DOHH2 (cell line): ENCODE measurements at regions not wholly inside any gene's neighbourhood (a gene's known extent, or its start where the extent isn't known, plus 50 kb on each side); places are given as distances from the start of the nearest gene placed in this dataset.

Experiments
- H3F3A ChIP-seq: fragments of 200-600 bp; sonication (generic), shearing (Covaris generic); 2 replicates; pipeline ENCODE4 v1.6.0; 2016; ENCODE audit warnings: antibody characterized with exemption, mild to moderate bottlenecking; ENCODE audit not compliant: control insufficient read depth, insufficient read depth
- H3K27ac ChIP-seq: fragments of 200-600 bp; sonication (generic); 2 replicates; pipeline ENCODE4 v1.5.1; 2014; ENCODE audit warnings: low read depth, mild to moderate bottlenecking, low read length, moderate library complexity
- H3K27me3 ChIP-seq: fragments of 200-600 bp; sonication (generic); 2 replicates; pipeline ENCODE4 v1.6.1; 2014; ENCODE audit warnings: mild to moderate bottlenecking, low read length, mixed read lengths; ENCODE audit not compliant: control insufficient read depth
- H3K36me3 ChIP-seq: fragments of 200-600 bp; sonication (generic); 2 replicates; pipeline ENCODE4 v1.6.1; 2014; ENCODE audit warnings: mild to moderate bottlenecking, low read length, moderate library complexity, mixed read lengths; ENCODE audit not compliant: control insufficient read depth
- H3K4me1 ChIP-seq: fragments of 200-600 bp; sonication (generic); 2 replicates; pipeline ENCODE4 v1.6.1; 2014; ENCODE audit warnings: mild to moderate bottlenecking, low read length, mixed read lengths; ENCODE audit not compliant: control insufficient read depth
- H3K4me2 ChIP-seq: fragments of 200-600 bp; sonication (generic); 2 replicates; pipeline ENCODE4 v1.6.0; 2014; ENCODE audit warnings: mild to moderate bottlenecking, low read length, moderate library complexity
- H3K4me3 ChIP-seq: fragments of 200-600 bp; sonication (generic); 2 replicates; pipeline ENCODE4 v1.5.1; 2014; ENCODE audit warnings: mild to moderate bottlenecking, low read length, mixed read lengths
- H3K79me2 ChIP-seq: fragments of 200-600 bp; sonication (generic); 2 replicates; pipeline ENCODE4 v1.6.1; 2014; ENCODE audit warnings: mild to moderate bottlenecking, low read length, mixed read lengths; ENCODE audit not compliant: control insufficient read depth
- H3K9me2 ChIP-seq: fragments of 200-600 bp; sonication (generic); replicated peaks from 2 replicates; pipeline ENCODE4 v1.6.1; 2014; ENCODE audit warnings: mild to moderate bottlenecking, low read length, mixed read lengths; ENCODE audit not compliant: control insufficient read depth
- H3K9me3 ChIP-seq: fragments of 200-600 bp; sonication (generic); 2 replicates; pipeline ENCODE4 v1.6.1; 2014; ENCODE audit warnings: antibody characterized with exemption, low read length, mixed read lengths; ENCODE audit not compliant: control insufficient read depth, insufficient read depth
- H4K20me1 ChIP-seq: fragments of 200-600 bp; sonication (generic); 2 replicates; pipeline ENCODE4 v1.6.0; 2014; ENCODE audit warnings: low read depth, mild to moderate bottlenecking, antibody characterized with exemption, low read length, moderate library complexity; ENCODE audit not compliant: control insufficient read depth, insufficient read depth
- EZH2phosphoT487 ChIP-seq: fragments of 200-600 bp; sonication (generic); IDR thresholded peaks from 2 replicates; pipeline ENCODE4 v1.6.1; 2017; ENCODE audit warnings: borderline replicate concordance, mild to moderate bottlenecking, antibody characterized with exemption, low read length, moderate library complexity, mixed read lengths
- TF ChIP-seq, protein P1 (sequence below): fragments of 200-600 bp; sonication (generic); IDR thresholded peaks from one replicate; pipeline ENCODE4 v1.5.1; 2014; ENCODE audit warnings: antibody characterized with exemption, mild to moderate bottlenecking, low read depth, low read length; ENCODE audit not compliant: poor library complexity, severe bottlenecking

DNA sequence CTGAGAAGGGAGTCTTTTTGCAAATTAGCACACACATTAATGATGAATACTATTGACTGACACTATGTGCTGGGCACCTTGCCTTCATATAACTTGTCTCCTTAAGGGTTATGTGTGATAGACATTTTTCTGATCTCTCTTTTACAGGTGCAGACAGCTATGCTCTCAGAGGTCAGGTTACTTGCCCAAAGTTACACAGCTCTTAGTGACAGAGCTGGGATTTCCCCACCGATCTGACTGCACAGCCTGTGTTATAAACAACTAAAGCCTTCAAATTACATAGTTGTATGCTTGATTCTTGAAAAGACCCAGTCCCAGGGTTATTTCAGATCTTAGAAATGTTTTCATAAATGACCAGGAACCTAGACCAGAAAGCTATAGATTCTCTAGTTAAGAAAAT is 462.7 kb downstream of the EBF1 start:
- no peaks in the 10 kb centered on the region for H4K20me1 ChIP-seq
- H3K9me3 ChIP-seq, result no peaks in the 10 kb centered on the region
- peaks cover 19% of the 10 kb centered on the region for H3K4me1 ChIP-seq
- no peaks in the 10 kb centered on the region for H3K79me2 ChIP-seq
- H3K27me3 ChIP-seq, result no peaks in the 10 kb centered on the region
- H3K4me3 ChIP-seq, result no peak overlapping the region
- H3K36me3 ChIP-seq, result no peaks in the 10 kb centered on the region
- H3F3A ChIP-seq, result no peaks in the 10 kb centered on the region
- no peak overlapping the region for H3K27ac ChIP-seq
- TF ChIP-seq, protein P1, sequence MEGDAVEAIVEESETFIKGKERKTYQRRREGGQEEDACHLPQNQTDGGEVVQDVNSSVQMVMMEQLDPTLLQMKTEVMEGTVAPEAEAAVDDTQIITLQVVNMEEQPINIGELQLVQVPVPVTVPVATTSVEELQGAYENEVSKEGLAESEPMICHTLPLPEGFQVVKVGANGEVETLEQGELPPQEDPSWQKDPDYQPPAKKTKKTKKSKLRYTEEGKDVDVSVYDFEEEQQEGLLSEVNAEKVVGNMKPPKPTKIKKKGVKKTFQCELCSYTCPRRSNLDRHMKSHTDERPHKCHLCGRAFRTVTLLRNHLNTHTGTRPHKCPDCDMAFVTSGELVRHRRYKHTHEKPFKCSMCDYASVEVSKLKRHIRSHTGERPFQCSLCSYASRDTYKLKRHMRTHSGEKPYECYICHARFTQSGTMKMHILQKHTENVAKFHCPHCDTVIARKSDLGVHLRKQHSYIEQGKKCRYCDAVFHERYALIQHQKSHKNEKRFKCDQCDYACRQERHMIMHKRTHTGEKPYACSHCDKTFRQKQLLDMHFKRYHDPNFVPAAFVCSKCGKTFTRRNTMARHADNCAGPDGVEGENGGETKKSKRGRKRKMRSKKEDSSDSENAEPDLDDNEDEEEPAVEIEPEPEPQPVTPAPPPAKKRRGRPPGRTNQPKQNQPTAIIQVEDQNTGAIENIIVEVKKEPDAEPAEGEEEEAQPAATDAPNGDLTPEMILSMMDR, result no peak
- TF ChIP-seq EZH2phosphoT487, result no peak
- H3K4me2 ChIP-seq, result no peak overlapping the region
- no peaks in the 10 kb centered on the region for H3K9me2 ChIP-seq

DNA sequence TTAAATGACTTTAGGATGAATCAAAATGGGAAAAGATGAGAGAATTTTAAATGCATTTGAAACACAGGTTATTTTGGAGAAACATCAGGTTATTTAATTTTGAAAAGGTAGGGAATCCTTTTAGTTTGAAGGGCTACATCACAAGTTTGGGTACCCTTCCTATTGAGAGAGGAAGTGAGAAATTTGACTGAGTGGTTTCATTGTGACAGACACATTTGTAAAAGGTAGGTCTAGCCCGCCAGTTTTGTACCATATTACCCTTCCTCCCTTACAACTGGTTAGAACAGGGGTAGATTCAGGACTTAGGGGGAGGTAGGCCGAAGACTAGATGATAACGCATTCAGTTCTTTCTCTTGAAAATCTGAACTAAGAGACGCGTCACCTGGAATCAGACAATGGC is 464.2 kb downstream of the EBF1 start:
- Histone ChIP-seq H3K9me2 (no peaks in the 10 kb centered on the region), H4K20me1 (no peaks in the 10 kb centered on the region), H3K27ac (no peak overlapping the region), H3K9me3 (no peaks in the 10 kb centered on the region), H3K79me2 (no peaks in the 10 kb centered on the region), H3K4me1 (peaks cover 19% of the 10 kb centered on the region), H3K36me3 (no peaks in the 10 kb centered on the region), H3K27me3 (no peaks in the 10 kb centered on the region), H3F3A (no peaks in the 10 kb centered on the region), H3K4me3 (no peak overlapping the region), H3K4me2 (no peak overlapping the region)
- TF ChIP-seq EZH2phosphoT487, result no peak
- TF ChIP-seq, protein P1, result no peak

DNA sequence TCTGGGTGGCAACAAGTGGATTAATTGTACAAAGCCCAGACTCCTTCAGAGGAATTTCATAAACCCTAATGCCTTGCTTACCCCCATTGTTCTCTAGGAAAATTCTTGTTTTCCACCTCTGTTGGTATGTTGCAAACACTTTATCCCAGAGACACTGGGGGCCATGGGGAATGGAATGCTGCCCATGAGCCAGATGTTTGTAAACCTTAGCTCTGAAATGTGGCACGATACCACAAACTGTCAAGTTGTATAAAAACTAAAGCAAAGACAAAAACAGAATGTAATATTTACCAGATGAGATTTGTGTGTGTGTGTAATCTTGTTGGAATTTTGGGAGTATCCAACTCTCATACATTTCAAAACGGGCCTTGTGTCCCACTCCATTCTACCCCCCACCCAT is 465.0 kb downstream of the EBF1 start:
- no peaks in the 10 kb centered on the region for H3K9me3 ChIP-seq
- H3K9me2 ChIP-seq, result no peaks in the 10 kb centered on the region
- H3F3A ChIP-seq, result no peaks in the 10 kb centered on the region
- TF ChIP-seq EZH2phosphoT487, result no peak
- TF ChIP-seq, protein P1, result no peak
- H4K20me1 ChIP-seq, result no peaks in the 10 kb centered on the region
- no peak overlapping the region for H3K4me2 ChIP-seq
- no peak overlapping the region for H3K27ac ChIP-seq
- H3K4me1 ChIP-seq, result peaks cover 19% of the 10 kb centered on the region
- no peaks in the 10 kb centered on the region for H3K27me3 ChIP-seq
- H3K36me3 ChIP-seq, result no peaks in the 10 kb centered on the region
- no peak overlapping the region for H3K4me3 ChIP-seq
- no peaks in the 10 kb centered on the region for H3K79me2 ChIP-seq
